GM23338 (cell line): ENCODE measurements at regions not wholly inside any gene's neighbourhood (a gene's known extent, or its start where the extent isn't known, plus 50 kb on each side); places are given as distances from the start of the nearest gene placed in this dataset.
A peak's percentile ranks its signal among the peaks of the same experiment; 100 is the strongest.

ENCODE experiments used
- ATAC-seq: fragments of 200-7000 bp; cut with Tn5 transposase; 3 replicates; pipeline ENCODE4 v1.9.1; 2020
- DNase-seq: peaks from one replicate; pipeline ENCODE4 v3.0.0-alpha.2; 2015; ENCODE audit warnings: low spot score
- H2AFZ ChIP-seq: fragments of 200-600 bp; sonication (generic); 2 replicates; pipeline ENCODE4 v1.8.0; 2016; ENCODE audit warnings: antibody characterized with exemption, mild to moderate bottlenecking, moderate library complexity
- H3F3A ChIP-seq: fragments of 200-600 bp; sonication (generic); replicated peaks from 2 replicates; pipeline ENCODE4 v1.8.0; 2017; ENCODE audit warnings: antibody characterized with exemption, mixed run types, low read depth
- H3K27ac ChIP-seq: fragments of 200-600 bp; sonication (generic); 2 replicates; pipeline ENCODE4 v1.6.1; 2016; ENCODE audit warnings: low read depth
- H3K27me3 ChIP-seq: fragments of 200-600 bp; sonication (generic); 2 replicates; pipeline ENCODE4 v1.8.0; 2016; ENCODE audit warnings: mild to moderate bottlenecking, mixed run types, moderate library complexity; ENCODE audit not compliant: insufficient read depth
- H3K36me3 ChIP-seq: fragments of 200-600 bp; sonication (generic); 2 replicates; pipeline ENCODE4 v1.8.0; 2016; ENCODE audit warnings: mild to moderate bottlenecking; ENCODE audit not compliant: insufficient read depth
- H3K4me1 ChIP-seq: fragments of 200-600 bp; sonication (generic); 2 replicates; pipeline ENCODE4 v1.8.0; 2016; ENCODE audit warnings: mild to moderate bottlenecking, moderate library complexity; ENCODE audit not compliant: insufficient read depth
- H3K4me2 ChIP-seq: fragments of 200-600 bp; sonication (generic); 2 replicates; pipeline ENCODE4 v1.7.1; 2017; ENCODE audit warnings: mixed run types
- H3K4me3 ChIP-seq: fragments of 200-600 bp; sonication (generic); 2 replicates; pipeline ENCODE4 v1.6.1; 2016; ENCODE audit warnings: mixed run types
- H3K79me2 ChIP-seq: fragments of 200-600 bp; sonication (generic); replicated peaks from 2 replicates; pipeline ENCODE4 v1.8.0; 2017; ENCODE audit warnings: mild to moderate bottlenecking; ENCODE audit not compliant: insufficient read depth
- H3K9me2 ChIP-seq: fragments of 200-600 bp; sonication (generic); 2 replicates; pipeline ENCODE4 v1.8.0; 2017; ENCODE audit not compliant: insufficient read depth
- H4K20me1 ChIP-seq: fragments of 200-600 bp; sonication (generic); replicated peaks from 2 replicates; pipeline ENCODE4 v1.8.0; 2017; ENCODE audit warnings: mild to moderate bottlenecking; ENCODE audit not compliant: insufficient read depth
- H3K27ac Mint-ChIP-seq: 2 replicates; pipeline ENCODE4 v1.8.0; 2020; ENCODE audit warnings: inconsistent platforms, mild to moderate bottlenecking, moderate library complexity, mixed read lengths
- H3K27me3 Mint-ChIP-seq: 3 replicates; pipeline ENCODE4 v1.8.0; 2022; ENCODE audit warnings: low read depth, mild to moderate bottlenecking, moderate library complexity, mixed read lengths, inconsistent platforms; ENCODE audit not compliant: insufficient read depth, poor library complexity
- H3K36me3 Mint-ChIP-seq: 3 replicates; pipeline ENCODE4 v1.8.0; 2021; ENCODE audit warnings: low read depth, mild to moderate bottlenecking, inconsistent platforms, moderate library complexity, mixed read lengths
- H3K4me1 Mint-ChIP-seq: 3 replicates; pipeline ENCODE4 v1.8.0; 2020; ENCODE audit warnings: mild to moderate bottlenecking, inconsistent platforms, mixed read lengths
- H3K4me3 Mint-ChIP-seq: 3 replicates; pipeline ENCODE4 v1.8.0; 2021; ENCODE audit warnings: moderate library complexity, mild to moderate bottlenecking, inconsistent platforms, mixed read lengths
- H3K9me3 Mint-ChIP-seq: 3 replicates; pipeline ENCODE4 v1.8.0; 2020; ENCODE audit warnings: moderate library complexity, mild to moderate bottlenecking, inconsistent platforms, mixed read lengths
- EZH2phosphoT487 ChIP-seq: fragments of 200-600 bp; sonication (generic); IDR thresholded peaks from one replicate; pipeline ENCODE4 v1.8.1; 2018; ENCODE audit warnings: antibody characterized with exemption; ENCODE audit not compliant: unreplicated experiment
- JUNB ChIP-seq: IDR thresholded peaks from one replicate; pipeline ENCODE4 v1.6.1; 2016; ENCODE audit warnings: antibody characterized with exemption; ENCODE audit not compliant: unreplicated experiment
- POLR2AphosphoS5 ChIP-seq: IDR thresholded peaks from 2 replicates; pipeline ENCODE4 v1.6.1; 2016; ENCODE audit warnings: antibody characterized with exemption, low read depth
- STAT1 ChIP-seq: IDR thresholded peaks from one replicate; pipeline ENCODE4 v1.6.1; 2016; ENCODE audit warnings: antibody characterized with exemption; ENCODE audit not compliant: unreplicated experiment
- ZNF114 ChIP-seq: fragments of 250-450 bp; sonication (Bioruptor Pico); IDR thresholded peaks from 2 replicates; pipeline ENCODE4 v1.5.0; 2020; ENCODE audit warnings: mild to moderate bottlenecking, moderate library complexity
- ZNF331 ChIP-seq: fragments of 250-450 bp; sonication (Bioruptor Pico); IDR thresholded peaks from 2 replicates; pipeline ENCODE4 v1.5.0; 2020; ENCODE audit warnings: low read depth, mild to moderate bottlenecking, moderate library complexity
- TF ChIP-seq, protein P1 (sequence below): IDR thresholded peaks from 2 replicates; pipeline ENCODE4 v1.6.1; 2016; ENCODE audit warnings: antibody characterized with exemption
- TF ChIP-seq, protein P2 (sequence below): fragments of 250-450 bp; sonication (Bioruptor Pico); IDR thresholded peaks from 2 replicates; pipeline ENCODE4 v1.5.0; 2020; ENCODE audit warnings: mild to moderate bottlenecking, moderate library complexity

DNA sequence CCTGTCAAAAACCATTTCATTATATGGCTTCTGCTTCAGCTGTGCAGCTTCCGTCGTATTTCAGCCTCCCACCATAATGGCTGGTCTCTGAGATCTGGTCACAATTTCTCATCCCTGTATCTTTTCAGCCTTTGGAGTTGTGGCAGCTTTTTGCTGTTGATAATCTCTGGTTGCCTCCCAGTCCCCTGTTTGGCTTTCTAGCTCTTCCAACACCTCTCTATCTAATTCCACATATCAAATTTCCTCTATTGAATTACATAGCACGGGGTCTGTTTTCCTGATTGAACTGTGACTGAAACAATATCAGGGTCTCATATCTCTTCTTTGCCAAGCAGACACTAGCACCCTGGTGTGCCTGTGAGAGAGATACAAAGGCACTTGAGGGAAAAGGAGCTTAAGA, 222.1 kb upstream of the OBI1 start:
- peaks cover 2% of the 10 kb centered on the region for H3K27me3 Mint-ChIP-seq

More for the DNA sequence above, 222.1 kb upstream of the OBI1 start:
- Histone ChIP-seq H3K36me3 (no peaks in the 10 kb centered on the region), H3K27me3 (no peaks in the 10 kb centered on the region), H4K20me1 (no peaks in the 10 kb centered on the region), H3K4me3 (no peak overlapping the region), H3K4me1 (no peaks in the 10 kb centered on the region), H3F3A (no peaks in the 10 kb centered on the region), H3K27ac (no peak overlapping the region), H3K4me2 (no peak overlapping the region), H3K79me2 (no peaks in the 10 kb centered on the region), H3K9me2 (0 out of 2 replicates have a peak, but pooled peaks cover 3% of the 10 kb centered on the region), H2AFZ (peak overlapping the region; percentile 52; the same call in 1 of the 2 replicates)
- ATAC-seq (no peak), DNase-seq (no peak)
- Mint-ChIP-seq H3K9me3 (no peaks in the 10 kb centered on the region), H3K27ac (no peak overlapping the region), H3K4me1 (peaks cover 11% of the 10 kb centered on the region; the same call in 2 of the 3 replicates), H3K4me3 (no peak overlapping the region), H3K36me3 (no peaks in the 10 kb centered on the region)
- TF ChIP-seq, protein P1, sequence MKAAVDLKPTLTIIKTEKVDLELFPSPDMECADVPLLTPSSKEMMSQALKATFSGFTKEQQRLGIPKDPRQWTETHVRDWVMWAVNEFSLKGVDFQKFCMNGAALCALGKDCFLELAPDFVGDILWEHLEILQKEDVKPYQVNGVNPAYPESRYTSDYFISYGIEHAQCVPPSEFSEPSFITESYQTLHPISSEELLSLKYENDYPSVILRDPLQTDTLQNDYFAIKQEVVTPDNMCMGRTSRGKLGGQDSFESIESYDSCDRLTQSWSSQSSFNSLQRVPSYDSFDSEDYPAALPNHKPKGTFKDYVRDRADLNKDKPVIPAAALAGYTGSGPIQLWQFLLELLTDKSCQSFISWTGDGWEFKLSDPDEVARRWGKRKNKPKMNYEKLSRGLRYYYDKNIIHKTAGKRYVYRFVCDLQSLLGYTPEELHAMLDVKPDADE: no peak
- no peak for TF ChIP-seq ZNF114
- TF ChIP-seq ZNF331 (CRISPR knock-in tag): no peak
- TF ChIP-seq, protein P2, sequence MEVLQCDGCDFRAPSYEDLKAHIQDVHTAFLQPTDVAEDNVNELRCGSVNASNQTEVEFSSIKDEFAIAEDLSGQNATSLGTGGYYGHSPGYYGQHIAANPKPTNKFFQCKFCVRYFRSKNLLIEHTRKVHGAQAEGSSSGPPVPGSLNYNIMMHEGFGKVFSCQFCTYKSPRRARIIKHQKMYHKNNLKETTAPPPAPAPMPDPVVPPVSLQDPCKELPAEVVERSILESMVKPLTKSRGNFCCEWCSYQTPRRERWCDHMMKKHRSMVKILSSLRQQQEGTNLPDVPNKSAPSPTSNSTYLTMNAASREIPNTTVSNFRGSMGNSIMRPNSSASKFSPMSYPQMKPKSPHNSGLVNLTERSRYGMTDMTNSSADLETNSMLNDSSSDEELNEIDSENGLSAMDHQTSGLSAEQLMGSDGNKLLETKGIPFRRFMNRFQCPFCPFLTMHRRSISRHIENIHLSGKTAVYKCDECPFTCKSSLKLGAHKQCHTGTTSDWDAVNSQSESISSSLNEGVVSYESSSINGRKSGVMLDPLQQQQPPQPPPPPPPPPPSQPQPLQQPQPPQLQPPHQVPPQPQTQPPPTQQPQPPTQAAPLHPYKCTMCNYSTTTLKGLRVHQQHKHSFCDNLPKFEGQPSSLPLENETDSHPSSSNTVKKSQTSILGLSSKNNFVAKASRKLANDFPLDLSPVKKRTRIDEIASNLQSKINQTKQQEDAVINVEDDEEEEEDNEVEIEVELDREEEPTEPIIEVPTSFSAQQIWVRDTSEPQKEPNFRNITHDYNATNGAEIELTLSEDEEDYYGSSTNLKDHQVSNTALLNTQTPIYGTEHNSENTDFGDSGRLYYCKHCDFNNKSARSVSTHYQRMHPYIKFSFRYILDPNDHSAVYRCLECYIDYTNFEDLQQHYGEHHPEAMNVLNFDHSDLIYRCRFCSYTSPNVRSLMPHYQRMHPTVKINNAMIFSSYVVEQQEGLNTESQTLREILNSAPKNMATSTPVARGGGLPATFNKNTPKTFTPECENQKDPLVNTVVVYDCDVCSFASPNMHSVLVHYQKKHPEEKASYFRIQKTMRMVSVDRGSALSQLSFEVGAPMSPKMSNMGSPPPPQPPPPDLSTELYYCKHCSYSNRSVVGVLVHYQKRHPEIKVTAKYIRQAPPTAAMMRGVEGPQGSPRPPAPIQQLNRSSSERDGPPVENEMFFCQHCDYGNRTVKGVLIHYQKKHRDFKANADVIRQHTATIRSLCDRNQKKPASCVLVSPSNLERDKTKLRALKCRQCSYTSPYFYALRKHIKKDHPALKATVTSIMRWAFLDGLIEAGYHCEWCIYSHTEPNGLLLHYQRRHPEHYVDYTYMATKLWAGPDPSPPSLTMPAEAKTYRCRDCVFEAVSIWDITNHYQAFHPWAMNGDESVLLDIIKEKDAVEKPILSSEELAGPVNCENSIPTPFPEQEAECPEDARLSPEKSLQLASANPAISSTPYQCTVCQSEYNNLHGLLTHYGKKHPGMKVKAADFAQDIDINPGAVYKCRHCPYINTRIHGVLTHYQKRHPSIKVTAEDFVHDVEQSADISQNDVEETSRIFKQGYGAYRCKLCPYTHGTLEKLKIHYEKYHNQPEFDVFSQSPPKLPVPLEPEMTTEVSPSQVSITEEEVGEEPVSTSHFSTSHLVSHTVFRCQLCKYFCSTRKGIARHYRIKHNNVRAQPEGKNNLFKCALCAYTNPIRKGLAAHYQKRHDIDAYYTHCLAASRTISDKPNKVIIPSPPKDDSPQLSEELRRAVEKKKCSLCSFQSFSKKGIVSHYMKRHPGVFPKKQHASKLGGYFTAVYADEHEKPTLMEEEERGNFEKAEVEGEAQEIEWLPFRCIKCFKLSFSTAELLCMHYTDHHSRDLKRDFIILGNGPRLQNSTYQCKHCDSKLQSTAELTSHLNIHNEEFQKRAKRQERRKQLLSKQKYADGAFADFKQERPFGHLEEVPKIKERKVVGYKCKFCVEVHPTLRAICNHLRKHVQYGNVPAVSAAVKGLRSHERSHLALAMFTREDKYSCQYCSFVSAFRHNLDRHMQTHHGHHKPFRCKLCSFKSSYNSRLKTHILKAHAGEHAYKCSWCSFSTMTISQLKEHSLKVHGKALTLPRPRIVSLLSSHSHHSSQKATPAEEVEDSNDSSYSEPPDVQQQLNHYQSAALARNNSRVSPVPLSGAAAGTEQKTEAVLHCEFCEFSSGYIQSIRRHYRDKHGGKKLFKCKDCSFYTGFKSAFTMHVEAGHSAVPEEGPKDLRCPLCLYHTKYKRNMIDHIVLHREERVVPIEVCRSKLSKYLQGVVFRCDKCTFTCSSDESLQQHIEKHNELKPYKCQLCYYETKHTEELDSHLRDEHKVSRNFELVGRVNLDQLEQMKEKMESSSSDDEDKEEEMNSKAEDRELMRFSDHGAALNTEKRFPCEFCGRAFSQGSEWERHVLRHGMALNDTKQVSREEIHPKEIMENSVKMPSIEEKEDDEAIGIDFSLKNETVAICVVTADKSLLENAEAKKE (CRISPR knock-in tag): no peak
- no peak for TF ChIP-seq POLR2AphosphoS5
- TF ChIP-seq JUNB: no peak
- TF ChIP-seq STAT1: no peak
- no peak for TF ChIP-seq EZH2phosphoT487
